Hepatic stellate cell (primary cell): ENCODE measurements at regions not wholly inside any gene's neighbourhood (a gene's known extent, or its start where the extent isn't known, plus 50 kb on each side); places are given as distances from the start of the nearest gene placed in this dataset.

Experiments used
- DNase-seq: peaks from one replicate; pipeline ENCODE4 v3.0.0; 2011; ENCODE audit warnings: low spot score

DNA sequence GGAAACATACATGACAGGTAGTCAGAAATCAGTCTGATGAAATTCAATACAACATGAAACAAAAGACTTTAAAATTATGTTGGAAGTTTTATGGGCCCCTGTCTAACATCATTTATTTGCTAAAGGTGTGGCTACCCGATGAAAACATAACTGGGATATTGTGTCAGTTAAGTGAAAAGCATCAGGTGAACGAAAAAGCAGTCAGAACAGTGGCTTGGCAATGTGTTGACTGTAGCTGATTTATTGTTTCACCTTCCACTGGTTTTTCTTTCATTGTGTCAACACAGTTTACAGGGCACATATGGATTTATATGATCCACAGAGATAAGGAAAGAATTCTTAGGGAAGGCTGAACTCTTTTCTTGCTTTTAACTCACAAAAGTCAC lies 429.6 kb upstream of the ZNF608 start:
- no peak for DNase-seq

- no peak for DNase-seq
Measured at GRCh38 chr5:125177340-125177739, 430.9 kb upstream of the ZNF608 start.

GRCh38 chr5:125179612-125180011 lies 433.2 kb upstream of the ZNF608 start:
- no peak for DNase-seq

DNA sequence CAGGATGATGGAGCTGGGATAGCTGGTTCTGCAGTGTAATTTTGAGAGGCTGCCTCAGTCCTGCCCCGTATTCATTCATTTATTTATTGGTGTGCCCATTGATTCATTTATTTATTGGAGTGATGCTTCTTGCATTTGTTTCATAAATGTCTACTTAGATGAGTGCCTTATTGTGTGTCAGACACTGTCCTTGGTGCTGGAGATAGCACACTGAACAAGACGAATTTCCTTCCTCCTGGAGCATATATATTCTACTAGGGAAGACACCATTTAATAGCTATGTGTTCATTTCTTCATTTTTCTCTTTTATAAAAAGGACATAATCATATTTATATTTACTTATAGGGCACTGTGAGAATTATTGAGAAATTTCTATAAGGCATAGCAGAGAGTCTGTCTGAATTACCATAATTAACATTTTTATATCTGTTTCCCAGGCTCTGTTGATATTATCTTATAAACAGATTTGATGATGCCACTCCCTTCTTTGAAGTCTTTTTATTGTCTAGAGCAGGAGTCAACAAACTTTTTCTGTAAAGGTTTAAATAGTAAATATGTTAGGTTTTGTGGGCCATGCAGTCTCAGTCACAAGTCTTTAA lies 433.9 kb upstream of the ZNF608 start:
- DNase-seq = no peak

GRCh38 chr5:125181159-125181558 lies 434.7 kb upstream of the ZNF608 start:
- no peak for DNase-seq

GRCh38 chr5:125181955-125182354 lies 435.5 kb upstream of the ZNF608 start:
- DNase-seq = no peak

DNA sequence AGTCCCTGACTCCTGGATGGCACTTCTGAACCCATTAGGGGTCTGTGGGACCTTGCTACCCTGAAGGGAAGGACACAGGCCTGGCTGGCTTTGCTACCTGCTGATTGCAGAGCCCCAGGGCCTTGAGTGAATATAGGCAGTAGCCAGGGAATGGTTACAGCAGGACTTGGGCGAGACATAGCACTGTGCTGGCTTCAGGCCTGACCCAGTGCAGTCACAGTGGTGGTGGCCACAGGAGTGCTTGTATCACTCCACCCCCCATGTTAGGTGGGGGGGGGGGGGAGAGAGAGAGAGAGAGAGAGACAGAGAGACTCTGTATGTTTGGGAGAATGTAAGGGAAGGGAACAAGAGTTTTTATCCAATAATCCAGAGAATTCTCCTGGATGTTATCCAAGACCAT lies 439.3 kb upstream of the ZNF608 start:
- no peak for DNase-seq

DNA sequence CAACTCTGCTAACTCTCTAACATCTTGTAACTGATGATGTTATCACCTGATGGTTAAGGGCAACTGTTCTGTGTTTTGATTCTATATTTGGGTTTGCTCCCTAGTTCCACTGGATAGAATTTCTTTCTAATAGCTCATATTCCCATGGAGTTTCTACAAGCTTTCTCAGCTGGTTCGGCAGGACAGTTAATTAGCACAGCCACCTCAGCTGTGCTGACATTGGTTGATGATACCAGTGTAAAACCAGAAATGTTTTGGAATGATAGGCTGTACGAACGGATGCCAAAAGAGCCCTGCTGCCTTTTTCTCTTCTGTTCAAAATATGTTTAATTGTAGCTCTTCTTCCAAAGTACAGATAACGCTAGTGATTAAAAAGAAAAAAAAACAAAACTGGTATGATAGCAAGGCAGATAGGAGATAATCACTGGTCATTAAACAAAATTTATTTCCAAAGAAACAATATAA lies 440.5 kb upstream of the ZNF608 start:
- DNase-seq = no peak

DNA sequence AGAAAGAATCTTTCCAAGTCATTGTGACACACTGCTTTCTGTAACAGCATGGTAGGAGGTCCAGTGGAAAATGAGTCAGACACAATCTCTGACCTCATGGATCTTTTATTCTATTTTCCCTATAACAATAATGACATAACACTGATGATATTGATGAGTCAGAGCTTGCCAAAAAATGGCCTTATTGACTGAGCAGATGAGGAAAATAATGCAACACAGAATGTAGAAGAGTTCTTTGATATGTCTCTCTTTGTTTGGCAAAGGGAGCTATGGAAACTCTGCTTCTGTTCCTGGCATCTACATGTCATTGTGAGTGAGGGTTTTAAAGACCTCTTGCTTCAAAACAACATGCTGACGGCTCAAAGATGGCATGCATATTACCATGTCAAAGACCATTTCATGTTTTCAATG lies 443.1 kb upstream of the ZNF608 start:
- no peak for DNase-seq

DNA sequence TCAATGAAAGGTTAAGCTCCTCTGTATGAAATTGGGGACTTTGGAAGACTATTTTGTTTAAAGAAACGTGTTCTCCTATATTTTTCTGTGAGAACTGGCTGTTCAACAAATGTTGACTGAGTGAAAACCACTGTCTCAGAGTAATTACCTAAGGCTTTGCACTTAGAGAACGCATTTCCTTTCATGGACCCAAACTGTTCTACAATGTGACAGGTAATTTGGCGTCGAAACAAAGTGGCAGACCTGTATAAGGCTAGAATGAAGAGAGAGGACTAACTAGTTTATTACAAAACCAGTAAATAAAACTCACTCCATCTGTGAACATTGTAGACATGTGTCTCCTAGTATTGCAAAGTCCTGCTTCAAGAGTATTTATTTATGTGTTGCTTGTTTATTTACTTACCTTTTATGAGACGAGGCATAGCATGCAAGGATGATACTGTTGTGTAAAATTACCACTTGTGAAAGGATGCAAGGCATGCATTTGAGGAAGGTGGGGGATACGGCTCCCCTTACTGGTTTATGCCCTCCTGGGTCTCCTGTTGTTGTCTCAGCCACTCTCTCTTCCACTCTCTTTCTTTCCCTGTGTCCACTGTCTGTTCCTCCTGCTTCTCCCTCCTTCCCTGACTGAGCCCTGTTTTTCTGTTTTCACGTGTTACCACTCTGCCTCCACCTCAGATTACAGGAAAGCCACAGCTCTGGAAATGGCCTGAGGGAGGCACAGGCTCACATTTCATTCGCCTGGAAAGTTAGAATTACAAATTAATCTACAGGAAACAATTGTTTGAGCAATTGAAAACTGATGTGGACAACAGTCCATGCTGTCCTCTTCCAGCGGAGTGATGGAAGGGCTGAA lies 444.0 kb upstream of the ZNF608 start:
- no peak for DNase-seq

DNA sequence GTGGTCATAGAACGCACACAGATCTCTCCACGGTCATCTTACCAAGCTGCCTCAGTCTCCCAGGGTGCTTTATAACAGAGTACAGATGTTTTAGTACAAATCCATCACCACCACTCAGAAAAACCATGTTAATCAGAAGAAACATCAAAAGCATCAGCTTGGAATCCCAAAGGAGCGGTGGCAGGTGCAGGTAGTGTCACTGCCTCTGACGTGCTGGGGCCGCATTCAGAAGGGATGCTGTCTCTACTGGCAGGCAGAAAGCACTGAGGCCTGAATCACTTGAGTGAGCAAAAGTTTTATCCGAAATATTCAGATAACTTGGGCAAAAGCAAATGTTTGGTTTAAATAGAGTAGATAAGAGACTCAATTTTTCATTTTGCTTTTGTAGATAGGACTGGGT lies 448.4 kb upstream of the ZNF608 start:
- DNase-seq = no peak

DNA sequence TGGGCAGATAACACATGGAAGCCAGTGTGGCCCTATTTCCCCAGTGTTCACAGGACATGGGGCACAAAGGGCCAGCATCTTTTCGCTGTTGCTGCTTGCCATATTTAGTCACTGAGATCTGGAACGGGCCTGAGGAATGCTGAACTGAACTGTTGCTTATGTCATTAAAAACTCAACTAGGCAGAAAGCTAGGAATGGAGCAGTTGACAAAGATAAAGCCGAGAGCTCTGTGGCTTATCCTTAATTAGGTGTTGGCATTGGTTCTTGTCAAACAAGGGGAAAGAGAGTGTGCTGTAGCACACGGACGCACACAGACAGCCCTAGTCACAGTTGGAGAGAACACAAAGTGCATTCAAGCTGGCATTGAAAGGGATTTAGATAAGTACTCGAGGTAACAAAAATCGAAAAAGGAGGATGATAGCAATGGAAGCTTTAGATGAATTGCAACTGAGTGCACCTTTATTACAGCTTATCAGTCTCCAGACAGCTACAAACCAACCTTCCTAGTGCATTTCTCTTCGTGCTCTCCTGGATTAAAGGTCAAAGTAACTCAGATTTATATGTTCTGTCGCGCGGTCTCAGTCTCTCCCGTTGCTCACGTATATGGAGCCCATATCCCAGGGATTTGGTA lies 450.2 kb upstream of the ZNF608 start:
- no peak for DNase-seq

GRCh38 chr5:125197321-125197720 lies 450.9 kb upstream of the ZNF608 start:
- DNase-seq = no peak

- DNase-seq = peak; percentile 12
Measured at GRCh38 chr5:125198270-125198974, 452.0 kb upstream of the ZNF608 start.

GRCh38 chr5:125199373-125199772 lies 452.9 kb upstream of the ZNF608 start:
- DNase-seq = no peak

DNA sequence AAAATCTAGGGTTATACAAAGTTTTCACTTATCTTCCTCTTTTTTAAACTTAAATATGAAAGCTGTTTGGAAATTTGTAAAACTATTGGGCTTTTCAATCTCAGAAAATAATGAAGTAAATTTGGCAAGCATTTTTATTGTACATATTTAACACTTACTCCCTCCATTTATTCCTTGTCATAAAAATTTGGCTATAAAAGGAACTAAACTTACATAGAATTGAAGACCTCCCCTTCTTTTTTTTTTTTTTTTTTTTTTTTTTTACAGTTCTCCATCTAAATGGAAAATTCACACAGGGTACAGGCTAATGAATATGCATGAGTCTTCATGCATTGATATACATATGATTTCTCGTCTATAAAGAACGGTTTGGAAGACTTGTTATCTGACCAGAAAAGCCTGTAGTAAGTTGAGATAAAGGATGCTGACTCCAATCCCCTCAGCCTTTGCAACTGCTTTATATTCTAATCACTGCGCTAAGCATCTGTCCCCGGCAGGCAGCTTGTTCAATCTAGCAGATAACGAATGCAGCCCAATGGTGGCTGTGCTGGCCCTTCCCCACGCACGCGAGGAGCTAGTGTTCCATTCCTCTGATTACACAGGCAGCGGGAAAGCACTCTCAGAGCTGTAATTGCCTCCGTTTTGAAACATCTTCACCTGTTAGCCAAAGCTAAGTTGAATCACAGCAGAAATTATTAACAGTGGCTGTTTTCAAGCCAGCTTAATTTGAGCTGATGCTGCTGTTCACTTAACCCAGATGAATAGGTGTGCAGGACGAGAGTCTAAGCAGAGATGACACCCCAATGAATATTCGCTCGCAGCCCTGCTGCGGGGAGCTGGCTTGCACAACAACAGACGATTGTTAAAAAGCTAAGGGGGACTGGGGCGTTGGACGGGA lies 453.8 kb upstream of the ZNF608 start:
- no peak for DNase-seq

DNA sequence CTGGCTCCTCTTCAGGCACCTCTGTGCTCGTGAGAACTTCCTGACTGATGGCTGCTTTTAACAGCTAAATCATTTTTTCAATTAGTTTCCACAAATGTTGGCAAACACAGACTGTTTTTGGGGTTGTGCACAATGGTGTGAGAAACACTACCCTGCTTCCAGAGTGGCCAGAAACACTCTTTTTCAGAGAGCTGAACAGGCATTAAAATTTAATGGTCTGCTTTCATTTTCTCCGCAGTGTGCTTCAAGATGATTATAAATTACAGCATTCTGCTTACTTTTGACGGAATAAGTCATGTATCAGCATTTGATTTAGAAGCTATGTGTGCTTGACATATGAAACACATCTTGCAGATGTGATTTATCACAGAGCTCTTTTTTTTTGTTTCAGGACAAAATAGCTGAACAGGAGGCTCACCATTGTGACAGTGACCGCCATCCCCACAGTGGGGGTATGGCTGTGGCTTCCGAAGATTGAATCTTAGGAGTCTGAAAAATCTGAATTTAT lies 454.5 kb upstream of the ZNF608 start:
- no peak for DNase-seq

DNA sequence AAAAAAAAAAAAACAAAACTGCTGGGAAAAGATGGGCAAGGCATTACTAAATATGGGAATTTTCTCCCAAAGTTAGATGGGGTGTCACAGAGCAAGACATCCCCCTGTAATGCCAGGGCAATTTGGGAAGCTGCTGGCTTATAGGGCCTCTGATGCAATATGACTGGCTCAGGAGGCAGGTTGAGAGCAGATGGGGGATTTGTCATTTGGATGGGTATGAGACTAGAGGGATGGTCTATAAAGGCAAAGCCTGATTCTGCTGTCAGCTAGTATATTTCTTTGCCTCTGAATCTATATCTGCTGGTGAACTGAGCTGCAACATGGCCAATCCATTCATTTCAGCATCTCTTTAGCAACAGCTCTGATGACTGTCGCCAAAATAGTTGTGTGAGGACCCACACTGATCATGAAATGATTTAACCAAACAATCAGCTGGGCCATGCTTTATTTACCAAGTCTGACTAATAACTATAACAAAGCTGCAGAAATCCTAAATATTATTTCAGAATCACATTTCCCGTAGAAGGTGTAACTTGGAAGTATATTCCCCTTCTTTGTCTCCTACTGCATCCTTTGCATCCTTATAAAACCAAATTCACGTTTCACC lies 455.1 kb upstream of the ZNF608 start:
- DNase-seq = no peak

DNA sequence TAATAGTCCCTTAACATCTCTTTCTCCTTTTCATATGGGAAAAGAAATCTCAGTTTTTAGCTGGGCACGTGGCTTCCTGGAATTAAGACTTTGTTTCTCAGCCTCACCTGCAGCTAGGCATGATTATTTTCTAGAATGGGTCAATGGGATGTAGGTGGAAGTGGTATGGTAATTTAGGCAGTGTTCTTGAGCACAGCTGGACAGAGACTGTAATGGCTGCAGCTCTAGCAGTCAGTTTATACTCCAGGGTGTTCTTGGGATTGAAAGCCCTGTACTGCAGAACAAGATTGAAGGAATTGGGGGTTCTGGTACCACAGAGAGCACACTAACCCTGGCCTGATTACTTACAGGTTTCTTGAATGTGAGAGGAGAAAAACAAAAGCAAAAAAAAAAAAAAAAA lies 455.9 kb upstream of the ZNF608 start:
- DNase-seq = no peak

DNA sequence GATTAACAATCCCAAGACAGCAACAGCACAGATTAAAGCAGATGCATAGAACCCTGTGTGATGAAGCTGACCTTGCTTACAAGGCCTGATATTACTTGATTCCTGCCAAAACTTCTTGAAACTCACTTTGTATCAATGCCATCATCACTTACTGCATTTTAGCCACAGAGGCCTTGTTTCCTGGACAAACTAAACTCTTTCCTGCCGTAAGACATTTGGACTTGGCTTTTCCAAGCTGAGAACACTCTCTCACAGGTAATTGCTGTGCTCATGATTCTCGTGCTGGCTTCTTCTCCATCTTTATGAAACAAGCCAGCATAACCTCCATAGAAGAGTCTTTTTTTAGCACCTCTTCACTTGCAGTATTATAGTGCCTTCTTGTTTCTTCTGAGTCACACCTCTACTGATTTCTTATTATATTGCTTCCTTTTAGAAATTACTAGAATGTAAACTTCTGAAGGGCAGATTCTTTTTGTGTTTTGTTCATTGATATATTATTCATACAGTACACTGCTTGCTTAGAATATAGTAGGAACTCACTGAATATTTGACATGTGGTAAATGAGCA lies 456.5 kb upstream of the ZNF608 start:
- no peak for DNase-seq

DNA sequence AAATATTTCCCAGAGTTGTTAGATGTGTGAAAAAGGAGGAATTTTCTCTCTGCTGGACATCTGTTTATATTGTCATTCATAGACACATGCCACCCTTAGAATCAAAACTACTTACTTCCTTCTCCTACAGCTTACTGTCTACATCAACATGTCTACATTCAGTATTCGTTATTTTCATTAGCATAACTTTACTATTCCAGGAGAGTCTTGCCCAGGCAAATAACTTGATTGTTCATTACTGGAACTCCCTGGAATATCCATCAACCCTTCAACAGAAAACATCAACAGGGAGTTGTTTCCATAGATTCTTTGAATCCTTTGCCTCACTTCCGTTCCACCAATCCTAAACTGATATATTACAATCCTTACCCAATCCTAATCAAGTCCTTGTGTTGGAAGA lies 457.5 kb upstream of the ZNF608 start:
- DNase-seq = no peak
